Activated CD4-positive, alpha-beta T cell treated with anti-CD3 and anti-CD28 coated beads, Interleukin-2, amount 50 U/mL, for 48 hours (primary cell): ENCODE measurements at regions not wholly inside any gene's neighbourhood (a gene's known extent, or its start where the extent isn't known, plus 50 kb on each side); places are given as distances from the start of the nearest gene placed in this dataset.

Experiments
- DNase-seq, 2 experiments: peaks; one replicate each; pipeline ENCODE4 v3.0.0-alpha.2; 2020

DNA sequence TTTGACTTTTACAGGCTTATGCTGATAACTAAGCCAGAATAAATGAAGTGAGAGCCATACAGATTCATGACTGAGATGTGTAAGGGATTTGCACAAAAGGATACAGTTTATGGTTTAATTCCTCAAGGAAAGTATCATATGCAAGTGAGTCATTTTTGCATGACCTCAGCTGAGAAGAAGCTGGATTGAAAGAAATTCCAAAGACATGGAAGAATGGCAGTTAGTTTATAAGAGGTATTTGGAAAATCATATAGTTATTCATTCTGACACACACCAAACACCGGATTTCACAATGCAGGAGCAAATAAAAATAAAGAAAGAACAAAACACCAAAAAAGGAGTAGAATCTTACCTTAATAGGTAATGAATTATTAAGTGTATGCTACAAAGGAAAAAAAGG, 83.2 kb upstream of the RND3 start:
- DNase-seq, result no peak

DNA sequence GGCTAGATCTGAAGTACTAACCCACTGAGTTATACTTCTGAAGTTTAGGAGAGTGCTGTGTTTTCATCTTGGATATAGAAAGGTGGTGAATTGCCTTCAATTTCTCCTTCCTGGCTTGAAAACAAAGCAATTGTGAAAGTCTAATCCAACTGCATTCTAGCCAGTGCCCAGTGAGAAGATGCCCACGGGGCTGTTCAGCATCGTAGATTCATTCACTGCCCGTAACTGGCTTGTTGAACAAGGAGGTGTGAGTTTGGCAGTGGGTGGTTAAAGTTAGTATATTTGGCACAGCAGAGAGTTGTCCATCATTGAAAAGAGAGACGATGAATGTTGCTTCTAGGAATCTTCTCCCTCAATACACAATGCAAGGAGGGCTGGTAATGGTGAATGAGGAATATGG, 82.3 kb upstream of the RND3 start:
- no peak for DNase-seq

DNA sequence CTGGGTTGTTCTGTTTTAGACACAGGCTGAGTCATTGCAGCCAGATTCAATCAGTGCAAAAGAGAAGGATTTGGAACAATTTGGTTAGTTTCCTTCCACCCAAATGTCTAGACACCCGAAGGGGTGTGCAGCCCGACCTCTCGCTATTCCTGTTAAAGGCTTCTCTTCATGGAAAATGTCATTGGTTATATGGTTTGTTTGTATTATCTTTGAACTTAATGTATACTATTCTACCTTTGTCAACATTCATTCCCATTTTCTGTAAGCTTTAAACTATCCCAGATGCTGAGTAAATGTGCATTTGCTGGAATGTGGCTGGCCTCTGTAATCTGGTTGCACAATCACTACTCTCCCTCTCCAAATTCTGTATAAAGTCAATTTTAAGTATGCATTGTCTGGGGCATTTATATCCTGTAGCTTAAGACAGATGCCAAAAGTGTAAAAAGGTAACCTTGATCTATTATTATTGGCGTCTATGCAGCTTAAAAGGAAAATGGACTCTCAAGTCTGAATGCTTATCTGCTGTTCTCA, 80.4 kb upstream of the RND3 start:
- DNase-seq, result no peak

DNA sequence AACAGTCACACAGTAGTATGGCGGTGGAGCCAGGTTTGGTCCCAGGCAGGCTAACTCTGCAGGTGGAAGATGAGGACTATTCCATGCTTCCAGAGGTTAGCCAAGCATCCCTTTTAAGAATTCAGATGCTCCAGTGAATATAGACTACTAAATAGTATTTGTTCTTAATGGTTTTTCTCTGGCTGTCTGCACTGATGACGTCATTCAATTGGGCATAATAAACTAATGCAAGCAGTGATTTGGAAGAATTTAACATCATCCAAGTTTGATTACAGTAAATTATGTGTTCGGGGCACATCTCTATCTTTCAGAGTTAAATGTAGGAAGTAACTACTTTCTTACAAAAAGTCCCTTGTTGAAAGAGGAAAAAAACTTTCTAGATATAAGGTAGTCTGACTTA, 78.8 kb upstream of the RND3 start:
- no peak for DNase-seq

GRCh38 chr2:150561076-150561475, 73.6 kb upstream of the RND3 start:
- no peak for DNase-seq

- DNase-seq, result no peak
These were observed 69.6 kb upstream of the RND3 start for GRCh38 chr2:150557020-150557600.

- no peak for DNase-seq
These were observed 68.3 kb upstream of the RND3 start for GRCh38 chr2:150555611-150556356.

- no peak for DNase-seq
These were observed 66.6 kb upstream of the RND3 start for GRCh38 chr2:150554046-150554445.

DNA sequence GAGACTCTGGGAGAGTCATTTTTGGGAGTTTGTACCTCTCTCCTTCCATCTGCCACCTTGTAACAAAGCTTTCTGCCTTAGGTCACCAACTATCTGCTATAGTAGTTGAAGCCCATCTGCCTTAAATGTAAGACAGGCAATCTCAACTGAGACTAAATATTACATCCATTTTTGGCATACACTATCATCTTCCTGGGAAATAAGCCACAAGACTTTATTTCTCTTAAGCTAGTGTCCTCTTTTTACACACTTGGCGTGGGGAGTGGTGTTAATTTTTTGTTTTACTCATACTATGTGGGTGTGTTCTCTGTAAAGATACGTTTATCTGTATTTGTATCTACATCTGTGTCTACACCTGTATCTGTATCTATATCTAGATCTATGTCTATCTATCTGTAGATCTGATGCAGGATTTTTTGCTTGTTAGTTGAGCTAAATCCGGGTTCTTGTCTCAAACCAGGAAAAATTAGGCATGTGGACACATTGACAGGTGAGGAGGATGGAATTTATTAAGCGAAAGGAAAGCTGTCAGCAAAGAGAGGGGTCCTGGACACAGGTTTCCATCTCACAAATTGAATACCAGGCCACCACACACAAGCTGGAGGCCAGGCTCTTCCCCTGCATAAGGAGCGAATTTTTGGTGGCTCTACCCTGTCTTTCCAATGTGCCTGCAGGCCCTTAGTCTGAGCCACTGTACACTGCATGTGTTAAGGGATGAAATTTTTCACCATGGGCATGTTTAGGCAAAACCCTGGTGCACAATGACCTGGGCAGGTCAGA, 64.8 kb upstream of the RND3 start:
- DNase-seq, result no peak

GRCh38 chr2:150549381-150549780, 61.9 kb upstream of the RND3 start:
- DNase-seq, result no peak

DNA sequence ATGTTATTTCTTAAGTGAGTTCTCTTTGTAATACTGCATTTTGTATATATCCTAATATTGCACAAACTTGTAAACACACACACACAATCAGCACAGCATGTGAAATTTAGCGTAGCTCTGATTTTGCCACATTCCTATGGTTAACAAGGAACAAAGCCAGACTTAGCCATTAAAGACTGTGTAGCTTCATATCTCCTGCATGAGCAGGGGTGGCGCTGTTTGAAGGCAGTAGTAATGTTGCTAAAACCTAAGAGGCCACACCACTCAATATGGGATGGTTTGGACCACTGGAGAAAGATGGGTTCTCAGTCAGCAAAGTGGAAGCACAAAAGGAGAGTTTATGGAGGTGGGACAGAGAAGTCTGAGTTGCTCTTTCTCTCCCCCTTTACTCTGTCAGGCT, 61.1 kb upstream of the RND3 start:
- no peak for DNase-seq

DNA sequence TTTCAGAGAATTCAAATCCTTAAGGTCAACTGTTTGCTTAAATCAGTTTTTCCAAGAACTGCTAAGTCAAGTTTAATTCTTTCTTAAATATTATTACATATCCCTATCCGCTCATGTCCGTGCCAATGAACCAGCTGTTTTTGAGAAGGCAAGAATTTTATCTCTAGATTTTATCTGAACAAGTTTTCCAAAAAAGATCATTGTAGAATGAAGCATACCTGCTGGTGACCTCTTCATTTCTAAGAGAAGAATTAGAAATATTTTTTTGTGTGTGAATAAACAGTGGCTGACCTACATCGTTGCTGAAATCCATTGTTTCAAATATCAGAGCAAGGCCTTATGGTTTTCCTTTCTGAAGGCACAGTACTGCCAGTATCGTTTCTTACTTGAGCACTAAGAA, 58.4 kb upstream of the RND3 start:
- no peak for DNase-seq

- DNase-seq, result no peak
These were observed 57.3 kb upstream of the RND3 start for GRCh38 chr2:150544731-150545130.

DNA sequence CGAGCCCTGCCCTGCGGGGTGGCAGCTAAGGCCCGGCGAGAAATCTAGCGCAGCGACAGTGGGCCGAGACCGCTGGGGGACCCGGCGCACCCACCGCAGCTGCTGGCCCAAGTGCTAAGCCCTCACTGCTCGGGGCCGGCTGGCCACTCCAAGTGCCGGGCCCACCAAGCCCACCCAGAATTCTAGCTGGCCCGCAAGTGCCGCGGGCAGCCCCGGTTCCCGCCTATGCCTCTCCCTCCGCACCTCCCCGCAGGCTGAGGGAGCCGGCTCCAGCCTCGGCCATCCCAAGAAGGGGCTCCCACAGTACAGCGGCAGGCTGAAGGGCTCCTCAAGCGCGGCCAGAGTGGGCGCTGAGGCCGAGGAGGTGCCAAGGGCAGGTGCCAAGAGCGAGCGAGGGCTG, 55.2 kb upstream of the RND3 start:
- DNase-seq, result no peak

DNA sequence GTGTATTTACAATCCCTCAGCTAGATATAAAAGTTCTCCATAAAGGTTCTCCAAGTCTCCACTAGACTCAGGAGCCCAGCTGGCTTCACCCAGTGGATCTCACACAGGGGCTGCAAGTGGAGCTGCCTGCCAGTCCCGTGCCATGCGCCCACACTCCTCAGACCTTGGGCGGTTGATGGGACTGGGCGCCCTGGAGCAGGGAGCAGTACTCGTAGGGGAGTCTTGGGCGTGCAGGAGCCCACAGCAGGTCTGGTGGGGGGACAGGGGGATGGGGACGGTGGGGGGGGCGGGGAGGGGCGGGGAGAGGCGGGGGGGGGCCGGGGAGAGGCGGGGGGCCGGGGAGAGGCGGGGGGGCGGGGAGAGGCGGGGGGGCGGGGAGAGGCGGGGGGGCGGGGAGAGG, 54.7 kb upstream of the RND3 start:
- DNase-seq, result no peak

DNA sequence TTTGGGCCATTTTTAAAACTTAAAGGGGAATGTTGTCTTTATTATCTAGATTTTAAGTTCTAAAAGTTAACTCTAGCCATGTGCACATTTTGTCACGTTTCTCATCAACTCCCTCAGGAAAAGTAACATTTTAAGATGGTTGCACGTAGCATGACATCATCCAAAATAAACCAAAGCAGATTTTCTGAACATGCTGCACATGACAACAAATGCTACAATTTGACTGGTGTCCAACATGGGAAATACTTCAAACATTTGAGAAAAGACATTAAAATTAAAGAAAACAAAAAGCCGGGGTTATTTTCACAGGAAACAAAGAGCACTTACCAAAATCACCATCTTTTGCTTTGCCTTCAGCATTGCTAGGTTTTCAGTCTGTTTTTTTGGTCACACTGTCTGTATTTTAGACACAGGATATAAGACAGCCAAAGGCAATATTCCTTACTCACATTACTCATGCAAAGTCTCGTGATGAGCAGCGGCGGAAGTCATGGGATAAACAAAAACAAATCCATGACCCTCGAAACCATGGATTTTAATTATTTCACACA, 51.3 kb upstream of the RND3 start:
- DNase-seq, result no peak
